GM23248 (cell line): ENCODE measurements at regions not wholly inside any gene's neighbourhood (a gene's known extent, or its start where the extent isn't known, plus 50 kb on each side); places are given as distances from the start of the nearest gene placed in this dataset. TPM values are rescaled to one million over a fixed set of nuclear protein-coding genes. Genes with fewer than 3 reads are reported as not detected.
A peak's percentile ranks its signal among the peaks of the same experiment; 100 is the strongest.

Source experiments
- DNase-seq: peaks from one replicate; pipeline ENCODE4 v3.0.0-alpha.2; 2015
- H2AFZ ChIP-seq: fragments of 200-600 bp; sonication (generic); 2 replicates; pipeline ENCODE4 v1.6.1; 2016; ENCODE audit warnings: antibody characterized with exemption
- H3F3A ChIP-seq: fragments of 200-600 bp; sonication (generic); 2 replicates; pipeline ENCODE4 v1.6.1; 2016; ENCODE audit warnings: mild to moderate bottlenecking, antibody characterized with exemption, mixed run types; ENCODE audit not compliant: insufficient read depth
- H3K27ac ChIP-seq: fragments of 200-600 bp; sonication (generic); 2 replicates; pipeline ENCODE4 v1.5.1; 2016; ENCODE audit warnings: mild to moderate bottlenecking
- H3K27me3 ChIP-seq: fragments of 200-600 bp; sonication (generic); replicated peaks from 2 replicates; pipeline ENCODE4 v1.6.1; 2016; ENCODE audit warnings: mild to moderate bottlenecking; ENCODE audit not compliant: insufficient read depth
- H3K36me3 ChIP-seq: fragments of 200-600 bp; sonication (generic); 2 replicates; pipeline ENCODE4 v1.6.1; 2016; ENCODE audit warnings: low read depth, mild to moderate bottlenecking
- H3K4me1 ChIP-seq: fragments of 200-600 bp; sonication (generic); 2 replicates; pipeline ENCODE4 v1.6.1; 2016; ENCODE audit warnings: mild to moderate bottlenecking; ENCODE audit not compliant: insufficient read depth
- H3K4me2 ChIP-seq: fragments of 200-600 bp; sonication (generic); one replicate; pipeline ENCODE4 v1.6.1; 2016; ENCODE audit warnings: mild to moderate bottlenecking; ENCODE audit not compliant: unreplicated experiment
- H3K4me3 ChIP-seq: fragments of 200-600 bp; sonication (generic); 2 replicates; pipeline ENCODE4 v1.5.1; 2016; ENCODE audit warnings: mild to moderate bottlenecking
- H3K79me2 ChIP-seq: fragments of 200-600 bp; sonication (generic); 2 replicates; pipeline ENCODE4 v1.6.1; 2016; ENCODE audit warnings: mild to moderate bottlenecking; ENCODE audit not compliant: insufficient read depth
- H3K9ac ChIP-seq: fragments of 200-600 bp; sonication (generic); 2 replicates; pipeline ENCODE4 v1.6.1; 2016; ENCODE audit warnings: mild to moderate bottlenecking
- H3K9me2 ChIP-seq: fragments of 200-600 bp; sonication (generic); 2 replicates; pipeline ENCODE4 v1.6.1; 2016; ENCODE audit warnings: mixed run types, mild to moderate bottlenecking, moderate library complexity; ENCODE audit not compliant: insufficient read depth
- H3K9me3 ChIP-seq: fragments of 200-600 bp; sonication (generic); one replicate; pipeline ENCODE4 v1.6.1; 2017; ENCODE audit warnings: low read depth
- H4K20me1 ChIP-seq: fragments of 200-600 bp; sonication (generic); 2 replicates; pipeline ENCODE4 v1.6.0; 2016; ENCODE audit not compliant: insufficient read depth
- EZH2 ChIP-seq: fragments of 200-600 bp; sonication (generic); IDR thresholded peaks from 2 replicates; pipeline ENCODE4 v1.6.1; 2018; ENCODE audit warnings: antibody characterized with exemption, mild to moderate bottlenecking; ENCODE audit not compliant: insufficient read depth, poor library complexity, severe bottlenecking
- EZH2phosphoT487 ChIP-seq: fragments of 200-600 bp; sonication (generic); IDR thresholded peaks from 2 replicates; pipeline ENCODE4 v1.6.1; 2018; ENCODE audit warnings: antibody characterized with exemption, moderate library complexity, mild to moderate bottlenecking, low read depth; ENCODE audit not compliant: insufficient read depth
- WGBS, 2 experiments: methylation state at CpG; one replicate each; pipeline ENCODE4 v1.1.6; 2015 to 2017; ENCODE audit warnings: low lambda C conversion rate in 2 of 2, low coverage in 1 of 2; ENCODE audit errors: missing lambda C conversion rate in 2 of 2; 5-methylcytosine and 5-hydroxymethylcytosine counted together
- in situ Hi-C: fragments of 300-500 bp; cut with MboI; formaldehyde crosslinking; loops from 2 replicates; pipeline ENCODE4 v1.15.0; 2020
- small RNA-seq: library from RNA; depleted of rRNA; stranded (forward); fragments of <200 nt; gene quantifications from one replicate; pipeline ENCODE3, GENCODE V24; 2014; ENCODE audit warnings: low read depth, low replicate concordance

GRCh38 chr7:51368334-51368733, 51.7 kb upstream of the COBL start:
- no peak overlapping the region for H3K4me2 ChIP-seq
- H3K9me2 ChIP-seq = no peaks in the 10 kb centered on the region
- H3K4me1 ChIP-seq = no peaks in the 10 kb centered on the region
- H3K27ac ChIP-seq = no peak overlapping the region
- H3K36me3 ChIP-seq = no peaks in the 10 kb centered on the region
- H3K9ac ChIP-seq = no peak overlapping the region
- H3K4me3 ChIP-seq = no peak overlapping the region
- in situ Hi-C loops = loop anchor here (10.0 to 25.0 kb wide), 2 partner anchors 194 to 906 kb away; partner anchors contain the start of gene FIGNL1
- no peaks in the 10 kb centered on the region for H3K27me3 ChIP-seq
- no peak for DNase-seq
- TF ChIP-seq EZH2phosphoT487 (no peak), EZH2 (no peak)
- H3K79me2 ChIP-seq = no peaks in the 10 kb centered on the region
- H4K20me1 ChIP-seq = no peaks in the 10 kb centered on the region
- H3K9me3 ChIP-seq = no peaks in the 10 kb centered on the region
- H2AFZ ChIP-seq = no peak overlapping the region
- no peaks in the 10 kb centered on the region for H3F3A ChIP-seq
- WGBS, 2 experiments = 0% methylated on average over 1 of the region's 1 CpG

DNA sequence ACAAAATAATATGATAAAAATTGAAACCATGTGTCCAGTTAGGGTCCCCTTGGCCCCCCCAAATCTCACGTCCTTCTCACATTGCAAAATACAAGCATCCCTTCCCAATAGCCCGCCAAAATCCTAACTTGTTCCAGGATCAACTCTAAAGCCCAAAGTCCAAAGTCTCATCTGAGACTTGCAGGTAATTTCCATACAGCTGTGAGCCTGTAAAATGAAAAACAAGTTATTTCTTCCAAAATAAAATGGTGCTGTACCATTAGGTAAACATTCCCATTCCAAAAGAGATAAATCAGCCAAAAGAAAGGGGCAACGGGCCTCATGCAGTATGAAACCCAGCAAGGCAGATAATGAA, 51.0 kb upstream of the COBL start:
- no peaks in the 10 kb centered on the region for H3F3A ChIP-seq
- WGBS, 2 experiments = 9 to 11% methylated on average over 3 of the region's 3 CpGs
- H2AFZ ChIP-seq = no peak overlapping the region
- no peak overlapping the region for H3K27ac ChIP-seq
- H3K9me2 ChIP-seq = no peaks in the 10 kb centered on the region
- no peaks in the 10 kb centered on the region for H3K79me2 ChIP-seq
- no peaks in the 10 kb centered on the region for H3K27me3 ChIP-seq
- H3K9me3 ChIP-seq = no peaks in the 10 kb centered on the region
- no peak for DNase-seq
- H3K9ac ChIP-seq = no peak overlapping the region
- H3K4me1 ChIP-seq = no peaks in the 10 kb centered on the region
- in situ Hi-C loops = loop anchor here (10.0 to 25.0 kb wide), 2 partner anchors 193 to 905 kb away; partner anchors contain the start of gene FIGNL1
- H3K4me3 ChIP-seq = no peak overlapping the region
- no peaks in the 10 kb centered on the region for H3K36me3 ChIP-seq
- no peak overlapping the region for H3K4me2 ChIP-seq
- TF ChIP-seq EZH2 (no peak), EZH2phosphoT487 (no peak)
- no peaks in the 10 kb centered on the region for H4K20me1 ChIP-seq

GRCh38 chr7:51366930-51367613, 50.5 kb upstream of the COBL start:
- no peak overlapping the region for H3K4me3 ChIP-seq
- H3K9ac ChIP-seq = no peak overlapping the region
- TF ChIP-seq EZH2 (no peak), EZH2phosphoT487 (no peak)
- H2AFZ ChIP-seq = no peak overlapping the region
- DNase-seq = peak; percentile 69
- H3K27ac ChIP-seq = no peak overlapping the region
- 17 to 21% methylated on average over 6 of the region's 6 CpGs for WGBS, 2 experiments
- in situ Hi-C loops = loop anchor here (10.0 to 25.0 kb wide), 2 partner anchors 192 to 905 kb away; partner anchors contain the start of gene FIGNL1
- H3K79me2 ChIP-seq = no peaks in the 10 kb centered on the region
- H3K4me2 ChIP-seq = no peak overlapping the region
- H4K20me1 ChIP-seq = no peaks in the 10 kb centered on the region
- no peaks in the 10 kb centered on the region for H3F3A ChIP-seq
- H3K4me1 ChIP-seq = no peaks in the 10 kb centered on the region
- H3K9me2 ChIP-seq = no peaks in the 10 kb centered on the region
- H3K9me3 ChIP-seq = no peaks in the 10 kb centered on the region
- H3K27me3 ChIP-seq = no peaks in the 10 kb centered on the region
- H3K36me3 ChIP-seq = no peaks in the 10 kb centered on the region

Small RNA genes lying in the stretch of these regions (small RNA-seq; reads per million reads assigned to genes)
- gene RF00322 (not detected), gene RN7SL292P (not detected), gene ROBO2P1 (not detected)
